ENCODE measurements at regions not wholly inside any gene's neighbourhood (a gene's known extent, or its start where the extent isn't known, plus 50 kb on each side); places are given as distances from the start of the nearest gene placed in this dataset.

GRCh38 chr15:62964251-62964650 is 78.3 kb upstream of the TPM1 start:
- Histone ChIP-seq H3K27ac (replicated peaks) (no peak overlapping the region), H3K27me3 (ENCODE audit: insufficient read depth, poor library complexity, severe bottlenecking) (peaks cover 2% of the 10 kb centered on the region), H3K4me3 (replicated peaks; ENCODE audit: insufficient read depth, low read length) (no peak overlapping the region)
- DNase-seq (ENCODE audit: low read depth in 1 of 2, low spot score in 1 of 2) = no peak
- TF ChIP-seq POLR2AphosphoS5 (IDR thresholded peaks at IDR 0.05; ENCODE audit: low read depth) (no peak), GABPA (IDR thresholded peaks at IDR 0.05; ENCODE audit: low read depth) (no peak), SPI1 (IDR thresholded peaks at IDR 0.05; ENCODE audit: borderline replicate concordance, low read depth) (no peak), REST (IDR thresholded peaks at IDR 0.05; ENCODE audit: insufficient replicate concordance, low read depth) (no peak), CTCF (IDR thresholded peaks at IDR 0.05; ENCODE audit: insufficient read depth, low read length) (no peak)

GRCh38 chr15:62966294-62967078 is 76.1 kb upstream of the TPM1 start:
- no peak for DNase-seq (ENCODE audit: low read depth in 1 of 2, low spot score in 1 of 2)

More at GRCh38 chr15:62966294-62967078, 76.1 kb upstream of the TPM1 start:
- H3K4me3 ChIP-seq (replicated peaks; ENCODE audit: insufficient read depth, low read length) = no peak overlapping the region
- no peak overlapping the region for H3K27ac ChIP-seq (replicated peaks)
- H3K27me3 ChIP-seq (ENCODE audit: insufficient read depth, poor library complexity, severe bottlenecking) = peaks cover 2% of the 10 kb centered on the region
- TF ChIP-seq POLR2AphosphoS5 (IDR thresholded peaks at IDR 0.05; ENCODE audit: low read depth) (no peak), GABPA (IDR thresholded peaks at IDR 0.05; ENCODE audit: low read depth) (no peak), SPI1 (IDR thresholded peaks at IDR 0.05; ENCODE audit: borderline replicate concordance, low read depth) (no peak), REST (IDR thresholded peaks at IDR 0.05; ENCODE audit: insufficient replicate concordance, low read depth) (no peak), CTCF (IDR thresholded peaks at IDR 0.05; ENCODE audit: insufficient read depth, low read length) (no peak)
